Calu3 (cell line): ENCODE measurements at regions not wholly inside any gene's neighbourhood (a gene's known extent, or its start where the extent isn't known, plus 50 kb on each side); places are given as distances from the start of the nearest gene placed in this dataset.
"Not testable (repeated sequence)": the region's sequence is repeated elsewhere in the genome, so short reads cannot be mapped to it uniquely, and the experiment has no call there.

ENCODE experiments used
- BruUV-seq: library from RNA; stranded (reverse); fragments of 400-500 nt; replicated peaks from 2 replicates; lab custom pipeline; 2021; lab: Mats Ljungman, UMichigan
- CTCF ChIA-PET: fragments of 300-600 bp; sonication (Branson Sonifier 250); formaldehyde crosslinking; loops from one replicate; lab custom pipeline; 2022; ENCODE audit warnings: antibody characterized with exemption; lab: Charles Lee
- DNase-seq: peaks from one replicate; pipeline ENCODE4 v3.0.0; 2022
- H3K27ac Mint-ChIP-seq: one replicate; pipeline ENCODE4 v1.8.0; 2022; ENCODE audit warnings: mixed read lengths; ENCODE audit not compliant: unreplicated experiment
- H3K27me3 Mint-ChIP-seq: one replicate; pipeline ENCODE4 v1.8.0; 2022; ENCODE audit warnings: mixed read lengths; ENCODE audit not compliant: unreplicated experiment
- H3K36me3 Mint-ChIP-seq: one replicate; pipeline ENCODE4 v1.8.0; 2022; ENCODE audit warnings: mild to moderate bottlenecking, moderate library complexity, mixed read lengths; ENCODE audit not compliant: insufficient read depth, unreplicated experiment
- H3K4me1 Mint-ChIP-seq: one replicate; pipeline ENCODE4 v1.8.0; 2022; ENCODE audit warnings: mild to moderate bottlenecking, low read depth, mixed read lengths; ENCODE audit not compliant: unreplicated experiment
- H3K4me3 Mint-ChIP-seq: one replicate; pipeline ENCODE4 v1.8.0; 2022; ENCODE audit warnings: mild to moderate bottlenecking, low read depth, moderate library complexity, mixed read lengths; ENCODE audit not compliant: unreplicated experiment
- H3K9me3 Mint-ChIP-seq: one replicate; pipeline ENCODE4 v1.8.0; 2022; ENCODE audit warnings: low read depth, mixed read lengths; ENCODE audit not compliant: unreplicated experiment
- CTCF ChIP-seq: fragments of 200-600 bp; IDR thresholded peaks from one replicate; pipeline ENCODE4 v1.8.0; 2022; ENCODE audit warnings: antibody characterized with exemption; ENCODE audit not compliant: unreplicated experiment
- intact Hi-C: fragments of 100-400 bp; cut with micrococcal nuclease; formaldehyde crosslinking; loops from one replicate; pipeline ENCODE4 v1.10.0; 2022; ENCODE audit not compliant: unreplicated experiment

GRCh38 chr22:49398115-49398514 is 429.6 kb downstream of the BRD1 start:
- intact Hi-C loops = no loop called here
- DNase-seq = no peak
- H3K4me3 Mint-ChIP-seq = no peak overlapping the region
- TF ChIP-seq CTCF = no peak
- BruUV-seq = no TSS peak
- no peaks in the 10 kb centered on the region for H3K36me3 Mint-ChIP-seq
- CTCF ChIA-PET = interaction anchor here (0.7 kb wide), 1 partner anchor 130 kb away, joined by 3 read pairs; no protein-coding TSS in a partner anchor
- peaks cover 2% of the 10 kb centered on the region for H3K27me3 Mint-ChIP-seq
- H3K4me1 Mint-ChIP-seq = no peaks in the 10 kb centered on the region
- H3K27ac Mint-ChIP-seq = no peak overlapping the region
- H3K9me3 Mint-ChIP-seq = peaks cover 10% of the 10 kb centered on the region

- intact Hi-C loops = no loop called here
- DNase-seq = no peak
- Mint-ChIP-seq H3K36me3 (no peaks in the 10 kb centered on the region), H3K27me3 (no peaks in the 10 kb centered on the region), H3K4me3 (no peak overlapping the region), H3K4me1 (no peaks in the 10 kb centered on the region), H3K27ac (no peak overlapping the region), H3K9me3 (peaks cover 14% of the 10 kb centered on the region)
- TF ChIP-seq CTCF = no peak
- no TSS peak for BruUV-seq
- CTCF ChIA-PET = interaction anchor here (0.5 kb wide), 1 partner anchor 12 kb away, joined by 3 read pairs; no protein-coding TSS in a partner anchor
These were observed 430.9 kb downstream of the BRD1 start for GRCh38 chr22:49396817-49397216.

- CTCF ChIA-PET = no interaction called here
- DNase-seq = no peak
- Mint-ChIP-seq H3K9me3 (peaks cover 15% of the 10 kb centered on the region), H3K27ac (no peak overlapping the region), H3K27me3 (no peaks in the 10 kb centered on the region), H3K4me3 (no peak overlapping the region), H3K4me1 (no peaks in the 10 kb centered on the region), H3K36me3 (peaks cover 4% of the 10 kb centered on the region)
- intact Hi-C loops = no loop called here
- no peak for TF ChIP-seq CTCF
- BruUV-seq = no TSS peak
These were observed 432.1 kb downstream of the BRD1 start for GRCh38 chr22:49395617-49396016.

GRCh38 chr22:49395062-49395461 is 432.6 kb downstream of the BRD1 start:
- CTCF ChIA-PET, H3K27ac Mint-ChIP-seq, BruUV-seq, intact Hi-C loops, H3K4me1 Mint-ChIP-seq, H3K36me3 Mint-ChIP-seq, H3K27me3 Mint-ChIP-seq, H3K4me3 Mint-ChIP-seq, DNase-seq: not testable (repeated sequence)
- H3K9me3 Mint-ChIP-seq = peaks cover 20% of the 10 kb centered on the region

GRCh38 chr22:49394116-49394785 is 433.4 kb downstream of the BRD1 start:
- Mint-ChIP-seq H3K4me1 (no peaks in the 10 kb centered on the region), H3K36me3 (peaks cover 4% of the 10 kb centered on the region), H3K27me3 (no peaks in the 10 kb centered on the region), H3K4me3 (no peak overlapping the region), H3K9me3 (peaks cover 20% of the 10 kb centered on the region), H3K27ac (no peak overlapping the region)
- CTCF ChIA-PET = no interaction called here
- intact Hi-C loops = no loop called here
- TF ChIP-seq CTCF = no peak
- no TSS peak for BruUV-seq
- DNase-seq = no peak
